ENCODE measurements at regions not wholly inside any gene's neighbourhood (a gene's known extent, or its start where the extent isn't known, plus 50 kb on each side); places are given as distances from the start of the nearest gene placed in this dataset.
"Not testable (repeated sequence)": the region's sequence is repeated elsewhere in the genome, so short reads cannot be mapped to it uniquely, and the experiment has no call there.

- no peak for DNase-seq
These were observed 962.9 kb upstream of the FANCL start for GRCh38 chr2:59204040-59204439.

GRCh38 chr2:59196491-59196890 is 955.4 kb upstream of the FANCL start:
- no peak for DNase-seq

- no peak for DNase-seq
These were observed 954.7 kb upstream of the FANCL start for GRCh38 chr2:59195851-59196250.

- DNase-seq = no peak
These were observed 950.7 kb upstream of the FANCL start for GRCh38 chr2:59191781-59192180.

- DNase-seq = no peak
These were observed 949.4 kb upstream of the FANCL start for GRCh38 chr2:59190518-59190917.

- DNase-seq = no peak
These were observed 943.3 kb upstream of the FANCL start for GRCh38 chr2:59184276-59185020.

GRCh38 chr2:59183070-59183469 is 941.9 kb upstream of the FANCL start:
- no peak for DNase-seq

GRCh38 chr2:59182249-59182648 is 941.1 kb upstream of the FANCL start:
- no peak for DNase-seq

GRCh38 chr2:59181347-59181746 is 940.2 kb upstream of the FANCL start:
- DNase-seq = no peak

- no peak for DNase-seq
These were observed 939.5 kb upstream of the FANCL start for GRCh38 chr2:59180621-59181020.

- no peak for DNase-seq
These were observed 939.0 kb upstream of the FANCL start for GRCh38 chr2:59180111-59180510.

- no peak for DNase-seq
These were observed 936.6 kb upstream of the FANCL start for GRCh38 chr2:59177748-59178147.

GRCh38 chr2:59176737-59177136 is 935.6 kb upstream of the FANCL start:
- no peak for DNase-seq

GRCh38 chr2:59174536-59175243 is 933.6 kb upstream of the FANCL start:
- no peak for DNase-seq

- no peak for DNase-seq
These were observed 932.2 kb upstream of the FANCL start for GRCh38 chr2:59173325-59173724.

- no peak for DNase-seq
These were observed 929.9 kb upstream of the FANCL start for GRCh38 chr2:59171019-59171418.

- DNase-seq = no peak
These were observed 927.6 kb upstream of the FANCL start for GRCh38 chr2:59168766-59169165.

- DNase-seq = no peak
These were observed 926.4 kb upstream of the FANCL start for GRCh38 chr2:59167514-59167913.

- DNase-seq = not testable (repeated sequence)
These were observed 916.8 kb upstream of the FANCL start for GRCh38 chr2:59157908-59158307.

- no peak for DNase-seq
These were observed 910.7 kb upstream of the FANCL start for GRCh38 chr2:59151805-59152204.

GRCh38 chr2:59150217-59150849 is 909.2 kb upstream of the FANCL start:
- no peak for DNase-seq

GRCh38 chr2:59149271-59149670 is 908.1 kb upstream of the FANCL start:
- DNase-seq = no peak

GRCh38 chr2:59112258-59112657 is 871.1 kb upstream of the FANCL start:
- no peak for DNase-seq

- DNase-seq = no peak
These were observed 855.8 kb upstream of the FANCL start for GRCh38 chr2:59096973-59097372.
